Testis (tissue), 2 donors: ENCODE measurements at regions not wholly inside any gene's neighbourhood (a gene's known extent, or its start where the extent isn't known, plus 50 kb on each side); places are given as distances from the start of the nearest gene placed in this dataset.

Source experiments
- DNase-seq: peaks from one replicate; pipeline ENCODE4 v3.0.0-alpha.2; 2019
- H3K27ac ChIP-seq, 2 donors: fragments of 200-600 bp; sonication (generic); one replicate each; pipeline ENCODE4 v1.5.1; 2019
- H3K27me3 ChIP-seq: fragments of 200-600 bp; sonication (generic); one replicate; pipeline ENCODE4 v1.5.1; 2019
- H3K36me3 ChIP-seq: fragments of 200-600 bp; sonication (generic); one replicate; pipeline ENCODE4 v1.5.1; 2017; ENCODE audit warnings: low read depth; ENCODE audit errors: missing control alignments
- H3K4me1 ChIP-seq: fragments of 200-600 bp; sonication (generic); one replicate; pipeline ENCODE4 v1.5.1; 2019
- H3K4me3 ChIP-seq, 2 donors: fragments of 200-600 bp; sonication (generic); one replicate each; pipeline ENCODE4 v1.5.1; 2017 to 2019
- H3K9me3 ChIP-seq: fragments of 200-600 bp; sonication (generic); one replicate; pipeline ENCODE4 v1.5.1; 2017
- CTCF ChIP-seq, 3 experiments: fragments of 450-650 bp in 2 of 3; fragments of 200-600 bp in 1 of 3; sonication (generic) in 1 of 3; IDR thresholded peaks; one replicate each; pipeline ENCODE4 v1.5.1; 2016 to 2019; ENCODE audit warnings: antibody characterized with exemption in 3 of 3, mild to moderate bottlenecking in 2 of 3, moderate library complexity in 1 of 3
- POLR2A ChIP-seq: fragments of 450-650 bp; IDR thresholded peaks from one replicate; pipeline ENCODE4 v1.6.1; 2017; ENCODE audit warnings: antibody characterized with exemption, mild to moderate bottlenecking, moderate library complexity
- WGBS, 2 donors: methylation state at CpG; one replicate each; pipeline ENCODE4 v1.1.5; 2018; 5-methylcytosine and 5-hydroxymethylcytosine counted together
- intact Hi-C: fragments of 100-400 bp; cut with DNase I; formaldehyde crosslinking; loops from one replicate; pipeline ENCODE4 v1.15.1; 2023; ENCODE audit warnings: low total_unique reads

GRCh38 chrX:5802391-5802790, 426.3 kb downstream of the NLGN4X start:
- DNase-seq: no peak
- TF ChIP-seq CTCF (IDR thresholded peaks at IDR 0.05) (no peak), POLR2A (no peak)
- Histone ChIP-seq H3K4me1 (no peaks in the 10 kb centered on the region), H3K9me3 (no peaks in the 10 kb centered on the region), H3K4me3 (no peak overlapping the region), H3K27me3 (no peaks in the 10 kb centered on the region), H3K27ac (no peak overlapping the region), H3K36me3 (no peaks in the 10 kb centered on the region)
- 41 to 46% methylated on average over 1 of the region's 1 CpG for WGBS, 2 donors
- intact Hi-C loops: no loop called here

GRCh38 chrX:5791721-5792120, 436.9 kb downstream of the NLGN4X start:
- Histone ChIP-seq H3K4me1 (no peaks in the 10 kb centered on the region), H3K9me3 (no peaks in the 10 kb centered on the region), H3K4me3 (no peak overlapping the region), H3K27me3 (no peaks in the 10 kb centered on the region), H3K36me3 (no peaks in the 10 kb centered on the region), H3K27ac (no peak overlapping the region)
- DNase-seq: no peak
- intact Hi-C loops: no loop called here
- no peak for TF ChIP-seq POLR2A
- TF ChIP-seq CTCF (IDR thresholded peaks at IDR 0.05): no peak
- WGBS, 2 donors: 88 to 94% methylated on average over 4 of the region's 4 CpGs

- Histone ChIP-seq H3K4me3 (no peak overlapping the region), H3K9me3 (no peaks in the 10 kb centered on the region), H3K27ac (no peak overlapping the region), H3K36me3 (no peaks in the 10 kb centered on the region), H3K27me3 (no peaks in the 10 kb centered on the region), H3K4me1 (no peaks in the 10 kb centered on the region)
- TF ChIP-seq POLR2A (no peak), CTCF (IDR thresholded peaks at IDR 0.05) (no peak)
- 75 to 86% methylated on average over 4 of the region's 4 CpGs for WGBS, 2 donors
- intact Hi-C loops: no loop called here
- DNase-seq: no peak
Measured at GRCh38 chrX:5788910-5789309, 439.8 kb downstream of the NLGN4X start.

GRCh38 chrX:5780821-5781220, 447.8 kb downstream of the NLGN4X start:
- TF ChIP-seq POLR2A: no peak
- TF ChIP-seq CTCF (IDR thresholded peaks at IDR 0.05): no peak
- Histone ChIP-seq H3K4me3 (no peak overlapping the region), H3K9me3 (no peaks in the 10 kb centered on the region), H3K36me3 (no peaks in the 10 kb centered on the region), H3K27me3 (no peaks in the 10 kb centered on the region), H3K27ac (no peak overlapping the region), H3K4me1 (no peaks in the 10 kb centered on the region)
- intact Hi-C loops: no loop called here
- no peak for DNase-seq
- WGBS, 2 donors: 39 to 85% methylated on average over 2 of the region's 2 CpGs

GRCh38 chrX:5775846-5776430, 452.7 kb downstream of the NLGN4X start:
- H3K36me3 ChIP-seq: no peaks in the 10 kb centered on the region
- no peaks in the 10 kb centered on the region for H3K9me3 ChIP-seq
- no peaks in the 10 kb centered on the region for H3K4me1 ChIP-seq
- no peak overlapping the region for H3K4me3 ChIP-seq
- TF ChIP-seq CTCF (IDR thresholded peaks at IDR 0.05) (no peak), POLR2A (no peak)
- DNase-seq: no peak
- intact Hi-C loops: no loop called here
- H3K27me3 ChIP-seq: no peaks in the 10 kb centered on the region
- 48 to 68% methylated on average over 5 of the region's 5 CpGs for WGBS, 2 donors
- no peak overlapping the region for H3K27ac ChIP-seq
